Large intestine (tissue), 3 donors: ENCODE measurements at regions not wholly inside any gene's neighbourhood (a gene's known extent, or its start where the extent isn't known, plus 50 kb on each side); places are given as distances from the start of the nearest gene placed in this dataset.

Source experiments
- DNase-seq, 2 donors: peaks; one replicate each; pipeline versions ENCODE4 v3.0.0 to v3.0.0-alpha.2; 2013
- H3K27ac ChIP-seq: one replicate; pipeline ENCODE4 v1.5.1; 2013; ENCODE audit warnings: low read length
- H3K27me3 ChIP-seq: 2 replicates; pipeline ENCODE4 v1.6.1; 2013; ENCODE audit warnings: low read length; ENCODE audit not compliant: control insufficient read depth, insufficient read depth
- H3K36me3 ChIP-seq: 2 replicates; pipeline ENCODE4 v1.6.1; 2013; ENCODE audit warnings: low read length; ENCODE audit not compliant: control insufficient read depth, insufficient read depth
- H3K4me1 ChIP-seq: one replicate; pipeline ENCODE4 v1.6.1; 2013; ENCODE audit warnings: low read length; ENCODE audit not compliant: control insufficient read depth, insufficient read depth
- H3K4me3 ChIP-seq: one replicate; pipeline ENCODE4 v1.5.1; 2013; ENCODE audit warnings: low read length
- H3K9me3 ChIP-seq: one replicate; pipeline ENCODE4 v1.6.1; 2013; ENCODE audit warnings: mild to moderate bottlenecking, low read depth, low read length, moderate library complexity; ENCODE audit not compliant: control insufficient read depth
- WGBS: methylation state at CpG from one replicate; pipeline ENCODE4 v1.1.5; 2013; ENCODE audit warnings: low lambda C conversion rate; ENCODE audit not compliant: insufficient coverage; 5-methylcytosine and 5-hydroxymethylcytosine counted together

- no peaks in the 10 kb centered on the region for H3K9me3 ChIP-seq
- H3K27ac ChIP-seq: no peak overlapping the region
- H3K27me3 ChIP-seq: no peaks in the 10 kb centered on the region
- H3K4me3 ChIP-seq: no peak overlapping the region
- no peaks in the 10 kb centered on the region for H3K4me1 ChIP-seq
- WGBS: no CpG with 5 or more reads among the region's 10 CpGs
- no peak for DNase-seq
- no peaks in the 10 kb centered on the region for H3K36me3 ChIP-seq
These were observed 378.5 kb upstream of the IRX1 start for GRCh38 chr5:3217114-3217513.

GRCh38 chr5:3216386-3216785, 379.2 kb upstream of the IRX1 start:
- H3K4me1 ChIP-seq: no peaks in the 10 kb centered on the region
- no peak overlapping the region for H3K4me3 ChIP-seq
- 100% methylated on average over 1 of the region's 7 CpGs for WGBS
- H3K27me3 ChIP-seq: no peaks in the 10 kb centered on the region
- no peak for DNase-seq
- no peak overlapping the region for H3K27ac ChIP-seq
- no peaks in the 10 kb centered on the region for H3K36me3 ChIP-seq
- peaks cover 5% of the 10 kb centered on the region for H3K9me3 ChIP-seq

- Histone ChIP-seq H3K27me3 (no peaks in the 10 kb centered on the region), H3K27ac (no peak overlapping the region), H3K4me3 (no peak overlapping the region), H3K36me3 (no peaks in the 10 kb centered on the region), H3K9me3 (peaks cover 5% of the 10 kb centered on the region), H3K4me1 (no peaks in the 10 kb centered on the region)
- DNase-seq: no peak
- no CpG with 5 or more reads among the region's 12 CpGs for WGBS
These were observed 380.7 kb upstream of the IRX1 start for GRCh38 chr5:3214838-3215374.

GRCh38 chr5:3214396-3214795, 381.2 kb upstream of the IRX1 start:
- Histone ChIP-seq H3K36me3 (no peaks in the 10 kb centered on the region), H3K27me3 (no peaks in the 10 kb centered on the region), H3K9me3 (peaks cover 5% of the 10 kb centered on the region), H3K27ac (no peak overlapping the region), H3K4me3 (no peak overlapping the region), H3K4me1 (no peaks in the 10 kb centered on the region)
- no peak for DNase-seq
- WGBS: no CpG with 5 or more reads among the region's 8 CpGs

GRCh38 chr5:3212869-3213268, 382.8 kb upstream of the IRX1 start:
- WGBS: 50% methylated on average over 1 of the region's 15 CpGs
- Histone ChIP-seq H3K36me3 (no peaks in the 10 kb centered on the region), H3K4me3 (no peak overlapping the region), H3K27ac (no peak overlapping the region), H3K9me3 (peaks cover 5% of the 10 kb centered on the region), H3K27me3 (no peaks in the 10 kb centered on the region), H3K4me1 (no peaks in the 10 kb centered on the region)
- DNase-seq: no peak

GRCh38 chr5:3210531-3210930, 385.1 kb upstream of the IRX1 start:
- peaks cover 5% of the 10 kb centered on the region for H3K9me3 ChIP-seq
- H3K4me3 ChIP-seq: no peak overlapping the region
- no peak for DNase-seq
- no CpG with 5 or more reads among the region's 9 CpGs for WGBS
- no peak overlapping the region for H3K27ac ChIP-seq
- H3K4me1 ChIP-seq: no peaks in the 10 kb centered on the region
- no peaks in the 10 kb centered on the region for H3K36me3 ChIP-seq
- H3K27me3 ChIP-seq: no peaks in the 10 kb centered on the region

- H3K36me3 ChIP-seq: no peaks in the 10 kb centered on the region
- DNase-seq: no peak
- H3K4me3 ChIP-seq: no peak overlapping the region
- WGBS: no CpG with 5 or more reads among the region's 5 CpGs
- H3K9me3 ChIP-seq: peaks cover 5% of the 10 kb centered on the region
- H3K4me1 ChIP-seq: no peaks in the 10 kb centered on the region
- H3K27ac ChIP-seq: no peak overlapping the region
- no peaks in the 10 kb centered on the region for H3K27me3 ChIP-seq
These were observed 385.7 kb upstream of the IRX1 start for GRCh38 chr5:3209918-3210317.

- H3K27me3 ChIP-seq: peaks cover 17% of the 10 kb centered on the region
- H3K27ac ChIP-seq: no peak overlapping the region
- H3K9me3 ChIP-seq: no peaks in the 10 kb centered on the region
- H3K36me3 ChIP-seq: no peaks in the 10 kb centered on the region
- H3K4me3 ChIP-seq: no peak overlapping the region
- H3K4me1 ChIP-seq: no peaks in the 10 kb centered on the region
- no peak for DNase-seq
- no CpG with 5 or more reads among the region's 13 CpGs for WGBS
These were observed 393.1 kb upstream of the IRX1 start for GRCh38 chr5:3202570-3202969.

- no CpG with 5 or more reads among the region's 6 CpGs for WGBS
- Histone ChIP-seq H3K36me3 (no peaks in the 10 kb centered on the region), H3K27ac (no peak overlapping the region), H3K27me3 (peaks cover 23% of the 10 kb centered on the region), H3K9me3 (no peaks in the 10 kb centered on the region), H3K4me3 (no peak overlapping the region), H3K4me1 (no peaks in the 10 kb centered on the region)
- no peak for DNase-seq
These were observed 393.7 kb upstream of the IRX1 start for GRCh38 chr5:3201941-3202340.

- no peaks in the 10 kb centered on the region for H3K4me1 ChIP-seq
- no peaks in the 10 kb centered on the region for H3K36me3 ChIP-seq
- H3K4me3 ChIP-seq: no peak overlapping the region
- DNase-seq: no peak
- H3K9me3 ChIP-seq: no peaks in the 10 kb centered on the region
- H3K27ac ChIP-seq: no peak overlapping the region
- H3K27me3 ChIP-seq: peaks cover 31% of the 10 kb centered on the region
- 100% methylated on average over 1 of the region's 8 CpGs for WGBS
These were observed 394.5 kb upstream of the IRX1 start for GRCh38 chr5:3201121-3201520.

GRCh38 chr5:3199962-3200755, 395.5 kb upstream of the IRX1 start:
- Histone ChIP-seq H3K36me3 (no peaks in the 10 kb centered on the region), H3K27ac (no peak overlapping the region), H3K9me3 (no peaks in the 10 kb centered on the region), H3K4me3 (no peak overlapping the region), H3K27me3 (peaks cover 33% of the 10 kb centered on the region), H3K4me1 (no peaks in the 10 kb centered on the region)
- no peak for DNase-seq
- WGBS: 67% methylated on average over 1 of the region's 15 CpGs
